Stimulated activated CD4-positive, alpha-beta T cell treated with anti-CD3 and anti-CD28 coated beads, Interleukin-15, amount 100 ng/mL, for 48 hours (primary cell): ENCODE measurements at regions not wholly inside any gene's neighbourhood (a gene's known extent, or its start where the extent isn't known, plus 50 kb on each side); places are given as distances from the start of the nearest gene placed in this dataset.

Experiments
- DNase-seq, 2 donors: peaks; one replicate each; pipeline ENCODE4 v3.0.0-alpha.2; 2020; ENCODE audit warnings: low read depth in 2 of 2

DNA sequence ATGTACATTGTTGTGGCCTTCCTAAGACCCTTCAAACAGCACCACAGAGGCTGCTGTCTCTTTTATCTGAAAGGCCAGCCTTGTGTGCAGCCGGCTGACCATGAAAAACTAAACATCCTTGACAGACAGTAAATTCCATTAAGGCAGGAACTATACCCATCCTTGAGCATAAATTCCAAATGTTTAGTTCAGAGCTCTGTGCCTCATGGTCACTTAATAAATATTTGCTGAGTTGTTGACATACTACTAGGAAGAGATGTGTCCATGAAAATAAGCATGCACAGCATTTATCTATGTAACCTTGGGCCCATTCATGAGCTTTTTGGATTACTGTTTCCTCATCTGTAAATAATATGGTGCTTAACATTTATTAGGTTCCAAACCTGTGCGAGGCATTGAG is 424.8 kb downstream of the HRH4 start:
- DNase-seq, result no peak

GRCh38 chr18:24894880-24895279 is 434.4 kb downstream of the HRH4 start:
- DNase-seq, result no peak

- no peak for DNase-seq
These were observed 437.0 kb downstream of the HRH4 start for GRCh38 chr18:24897461-24897860.

DNA sequence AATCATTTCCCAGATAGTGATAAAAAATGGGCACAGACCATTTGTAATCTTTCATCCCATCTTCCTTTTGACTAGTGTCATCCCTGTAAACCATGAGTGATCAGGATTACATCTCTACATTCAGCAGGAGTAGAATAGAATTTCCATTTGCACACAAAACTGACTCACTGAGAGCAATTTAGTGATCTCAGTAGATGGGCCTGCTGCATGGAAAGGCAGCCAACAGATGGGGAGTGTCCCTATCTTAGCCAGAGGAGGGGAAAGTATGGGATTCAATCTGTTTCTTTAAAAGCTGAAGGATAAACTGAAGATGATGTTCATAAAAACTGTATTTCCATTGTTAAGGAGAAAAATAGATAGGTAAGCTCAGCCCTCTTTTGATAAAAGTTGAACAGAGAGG is 441.7 kb downstream of the ZNF521 start:
- DNase-seq, result no peak

- DNase-seq, result no peak
These were observed 438.3 kb downstream of the ZNF521 start for GRCh38 chr18:24913507-24914170.

- DNase-seq, result no peak
These were observed 437.8 kb downstream of the ZNF521 start for GRCh38 chr18:24914171-24914525.

DNA sequence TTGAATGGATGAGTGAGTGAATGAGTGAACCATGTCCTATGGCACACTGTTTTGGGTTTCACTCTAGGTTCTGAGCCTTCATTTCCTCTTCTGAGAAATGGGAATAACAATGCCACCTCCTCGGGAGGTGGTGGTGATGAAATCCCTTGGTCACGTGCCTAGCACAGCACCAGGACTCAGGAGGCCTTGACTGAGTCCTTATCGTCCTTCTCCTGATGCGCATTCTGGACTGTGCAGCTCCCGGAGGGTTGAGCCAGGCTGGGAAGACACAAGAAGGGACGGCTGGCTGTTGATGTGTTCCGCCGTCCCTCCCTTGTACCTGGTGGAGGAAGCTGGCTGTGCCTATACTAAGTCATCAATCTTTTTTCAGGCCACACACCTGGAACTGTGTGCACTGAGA is 437.3 kb downstream of the ZNF521 start:
- DNase-seq, result no peak

- DNase-seq, result no peak
These were observed 436.4 kb downstream of the ZNF521 start for GRCh38 chr18:24915547-24915946.

DNA sequence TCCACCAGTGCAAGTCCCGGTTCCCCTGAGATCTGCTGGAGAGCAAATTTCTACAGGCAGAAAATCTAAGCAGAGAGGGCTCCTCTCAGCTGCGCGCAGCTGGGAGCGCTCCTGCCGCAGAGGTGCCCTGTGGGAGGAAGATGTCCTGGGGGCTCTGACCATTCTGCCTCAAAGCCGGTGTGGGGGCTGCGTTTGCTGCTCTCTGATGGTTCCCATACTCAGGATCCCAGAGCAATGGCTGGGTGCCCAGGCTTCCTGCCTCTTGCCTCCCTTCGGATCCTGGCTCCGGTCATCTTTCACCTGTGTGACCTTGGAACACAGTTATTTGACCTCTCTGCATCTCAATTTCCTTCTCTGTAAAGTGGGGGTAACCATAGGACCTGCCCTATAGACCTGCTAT is 434.2 kb downstream of the ZNF521 start:
- no peak for DNase-seq

DNA sequence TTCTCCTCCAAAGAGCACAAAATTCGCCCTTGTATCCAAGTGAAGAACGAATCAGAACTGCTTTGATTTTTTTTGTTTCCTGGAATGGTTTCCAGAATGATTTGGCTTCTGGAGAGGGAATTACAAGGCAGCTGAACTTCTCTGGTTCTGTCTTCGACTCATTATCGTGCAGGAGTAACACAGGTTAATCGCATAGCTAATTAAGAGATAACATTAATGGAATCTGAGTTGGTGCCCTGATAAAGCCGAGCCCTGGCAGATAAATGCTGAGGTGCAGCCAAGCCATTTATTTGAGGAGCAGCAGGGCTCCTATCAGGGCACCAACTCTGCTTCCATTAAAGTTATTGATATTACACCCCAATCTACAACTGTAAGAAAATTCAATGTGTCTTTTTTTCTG is 433.7 kb downstream of the ZNF521 start:
- DNase-seq, result no peak

GRCh38 chr18:24919181-24919797 is 432.7 kb downstream of the ZNF521 start:
- DNase-seq, result no peak

- DNase-seq, result no peak
These were observed 429.5 kb downstream of the ZNF521 start for GRCh38 chr18:24922491-24922890.

- no peak for DNase-seq
These were observed 428.8 kb downstream of the ZNF521 start for GRCh38 chr18:24923138-24923537.

DNA sequence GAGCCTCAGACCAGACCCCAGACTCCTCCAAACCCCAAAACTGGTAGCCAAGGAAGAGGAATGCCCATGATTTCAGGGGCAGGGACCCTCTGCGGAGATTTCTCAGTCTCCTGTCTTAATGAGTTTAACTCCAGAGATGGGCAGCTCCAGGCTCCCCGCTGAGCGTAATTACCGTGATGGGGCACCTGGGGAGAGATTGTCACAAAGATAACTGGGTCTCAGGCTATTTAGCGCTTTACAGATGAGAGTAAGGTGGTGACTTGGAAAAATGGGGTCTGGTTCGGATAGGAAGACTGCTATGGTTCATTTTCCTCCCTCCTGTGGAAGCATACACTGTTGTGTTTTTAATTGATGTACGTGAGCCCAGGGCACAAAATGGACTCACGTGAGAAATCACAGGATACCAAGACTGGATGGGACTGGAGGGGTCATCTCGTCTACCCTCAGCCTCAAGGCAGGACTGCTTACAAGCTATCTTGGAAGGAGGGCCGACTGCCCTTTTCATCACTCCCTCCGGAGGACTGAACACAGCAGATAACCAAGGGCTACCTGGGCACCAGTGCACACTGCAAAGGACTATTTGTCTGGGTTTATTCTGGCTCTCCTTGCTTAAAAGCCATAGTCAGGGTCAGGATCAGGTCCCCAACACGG is 427.8 kb downstream of the ZNF521 start:
- DNase-seq, result no peak

- DNase-seq, result no peak
These were observed 425.3 kb downstream of the ZNF521 start for GRCh38 chr18:24926649-24927048.

DNA sequence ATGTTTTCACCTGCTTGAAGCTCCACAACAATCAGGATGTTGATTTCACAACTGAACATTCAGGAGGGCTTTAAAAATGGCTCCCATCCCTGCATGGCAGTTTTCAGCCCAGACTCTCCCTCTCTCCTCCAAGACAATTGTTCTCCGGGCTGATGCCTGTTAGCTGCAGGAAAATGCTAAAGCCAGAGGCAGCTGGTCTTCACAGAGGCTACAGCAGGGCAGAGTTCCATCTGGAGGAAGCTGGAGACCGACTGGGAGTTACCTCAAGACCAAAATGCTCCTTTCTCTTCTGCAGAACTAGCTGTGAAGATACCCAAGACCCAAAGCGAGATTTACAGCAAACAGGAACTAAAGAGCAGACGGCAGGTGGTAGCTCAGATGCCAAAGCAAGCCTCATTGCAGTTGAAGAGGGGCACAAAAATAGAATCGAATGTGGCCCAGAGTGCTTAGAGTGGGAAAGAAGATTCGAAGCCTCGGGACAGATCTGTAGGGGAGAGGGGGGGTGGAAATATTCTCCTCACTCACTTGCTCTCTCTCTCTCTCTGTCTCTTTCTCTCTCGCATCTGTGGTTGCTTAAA is 423.6 kb downstream of the ZNF521 start:
- no peak for DNase-seq

- no peak for DNase-seq
These were observed 421.5 kb downstream of the ZNF521 start for GRCh38 chr18:24930478-24930877.

DNA sequence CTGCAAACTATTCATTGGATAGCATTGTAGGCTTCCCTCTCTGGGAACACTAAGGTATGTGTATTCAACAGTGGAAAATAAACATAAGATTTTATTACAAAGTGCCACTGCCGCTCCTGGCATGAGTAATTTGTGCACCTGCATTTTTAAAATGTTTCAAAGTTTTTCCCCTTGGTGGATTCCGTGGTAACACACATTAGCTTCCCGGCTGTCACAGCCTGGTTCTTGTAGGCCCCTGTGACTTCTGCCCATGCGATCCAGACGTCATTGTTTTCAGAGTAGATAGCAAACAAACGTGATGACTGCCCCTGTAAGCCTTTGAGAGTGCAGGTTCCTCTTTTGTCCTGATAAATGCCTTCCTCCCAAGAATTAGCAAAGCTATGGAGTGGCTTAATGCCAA is 421.0 kb downstream of the ZNF521 start:
- no peak for DNase-seq

DNA sequence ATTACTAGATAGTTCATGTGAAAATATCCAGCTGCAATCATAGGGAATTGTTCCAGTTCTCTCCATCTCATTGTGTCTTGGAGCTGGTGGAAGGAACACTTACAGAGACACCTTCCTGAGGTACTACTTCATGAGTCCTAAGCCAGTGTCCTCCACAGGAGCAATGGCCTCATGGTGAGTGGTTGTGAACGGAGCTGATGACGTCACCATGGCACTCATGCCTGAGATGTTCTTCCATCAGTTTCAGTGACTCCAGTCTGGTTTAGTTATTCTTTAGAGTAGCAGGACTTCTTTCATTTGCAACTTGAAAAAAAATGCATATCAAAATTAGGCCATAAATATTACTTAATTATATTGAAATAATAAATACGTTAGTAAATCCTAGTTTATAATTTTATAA is 418.6 kb downstream of the ZNF521 start:
- no peak for DNase-seq

GRCh38 chr18:24934258-24934932 is 417.6 kb downstream of the ZNF521 start:
- DNase-seq, result no peak

DNA sequence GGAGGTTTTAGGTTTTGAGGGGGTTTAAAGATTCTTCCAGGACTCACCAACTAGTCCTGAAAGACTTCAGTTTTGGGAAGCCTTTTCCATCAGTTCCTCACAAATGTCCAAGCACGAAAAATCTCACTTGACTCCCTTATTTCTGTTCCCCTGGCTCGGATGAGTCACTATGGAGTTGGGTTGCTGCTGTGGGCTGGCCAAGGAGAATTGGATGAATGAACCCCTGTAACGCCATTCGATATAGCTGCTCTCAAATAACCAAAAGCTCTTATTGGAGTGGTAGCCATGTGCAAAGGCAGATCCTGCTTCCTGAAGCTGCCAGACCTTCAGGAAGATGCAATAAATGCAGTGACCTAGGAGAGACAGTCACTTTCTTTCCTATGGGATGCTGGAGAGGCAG is 417.0 kb downstream of the ZNF521 start:
- no peak for DNase-seq

GRCh38 chr18:24935896-24936295 is 416.1 kb downstream of the ZNF521 start:
- no peak for DNase-seq

GRCh38 chr18:24936691-24937090 is 415.3 kb downstream of the ZNF521 start:
- DNase-seq, result no peak
